Neural progenitor cell (in vitro differentiated cells): ENCODE measurements at regions not wholly inside any gene's neighbourhood (a gene's known extent, or its start where the extent isn't known, plus 50 kb on each side); places are given as distances from the start of the nearest gene placed in this dataset.

Experiments
- EZH2phosphoT487 ChIP-seq: fragments of 200-600 bp; sonication (generic); IDR thresholded peaks from 2 replicates; pipeline ENCODE4 v1.6.1; 2017; ENCODE audit warnings: antibody characterized with exemption
- TF ChIP-seq, protein P1 (sequence below): fragments of 200-600 bp; sonication (generic); IDR thresholded peaks from 2 replicates; pipeline ENCODE4 v1.5.1; 2017; ENCODE audit warnings: antibody characterized with exemption, mild to moderate bottlenecking

DNA sequence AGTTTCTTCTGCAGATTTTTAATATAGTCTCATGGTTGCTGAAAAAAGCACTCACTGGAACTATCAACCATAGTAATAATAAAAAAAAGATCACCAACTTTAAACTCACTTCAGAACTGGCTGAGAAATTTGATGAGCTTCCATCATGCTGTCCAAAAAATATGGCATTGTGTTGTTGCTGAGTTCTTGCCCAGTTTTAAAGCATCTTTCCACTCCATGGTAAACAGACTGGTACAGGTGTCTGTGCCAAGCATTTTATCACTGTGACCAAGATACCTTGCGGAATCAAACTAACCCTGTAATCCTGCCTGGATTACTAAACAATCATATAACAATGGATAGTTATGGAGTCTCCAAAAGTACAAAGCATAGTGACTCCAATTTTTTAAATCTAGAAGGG, 360.3 kb upstream of the NOCT start:
- TF ChIP-seq, protein P1, sequence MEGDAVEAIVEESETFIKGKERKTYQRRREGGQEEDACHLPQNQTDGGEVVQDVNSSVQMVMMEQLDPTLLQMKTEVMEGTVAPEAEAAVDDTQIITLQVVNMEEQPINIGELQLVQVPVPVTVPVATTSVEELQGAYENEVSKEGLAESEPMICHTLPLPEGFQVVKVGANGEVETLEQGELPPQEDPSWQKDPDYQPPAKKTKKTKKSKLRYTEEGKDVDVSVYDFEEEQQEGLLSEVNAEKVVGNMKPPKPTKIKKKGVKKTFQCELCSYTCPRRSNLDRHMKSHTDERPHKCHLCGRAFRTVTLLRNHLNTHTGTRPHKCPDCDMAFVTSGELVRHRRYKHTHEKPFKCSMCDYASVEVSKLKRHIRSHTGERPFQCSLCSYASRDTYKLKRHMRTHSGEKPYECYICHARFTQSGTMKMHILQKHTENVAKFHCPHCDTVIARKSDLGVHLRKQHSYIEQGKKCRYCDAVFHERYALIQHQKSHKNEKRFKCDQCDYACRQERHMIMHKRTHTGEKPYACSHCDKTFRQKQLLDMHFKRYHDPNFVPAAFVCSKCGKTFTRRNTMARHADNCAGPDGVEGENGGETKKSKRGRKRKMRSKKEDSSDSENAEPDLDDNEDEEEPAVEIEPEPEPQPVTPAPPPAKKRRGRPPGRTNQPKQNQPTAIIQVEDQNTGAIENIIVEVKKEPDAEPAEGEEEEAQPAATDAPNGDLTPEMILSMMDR: no peak
- no peak for TF ChIP-seq EZH2phosphoT487
